ENCODE measurements at regions not wholly inside any gene's neighbourhood (a gene's known extent, or its start where the extent isn't known, plus 50 kb on each side); places are given as distances from the start of the nearest gene placed in this dataset.

DNA sequence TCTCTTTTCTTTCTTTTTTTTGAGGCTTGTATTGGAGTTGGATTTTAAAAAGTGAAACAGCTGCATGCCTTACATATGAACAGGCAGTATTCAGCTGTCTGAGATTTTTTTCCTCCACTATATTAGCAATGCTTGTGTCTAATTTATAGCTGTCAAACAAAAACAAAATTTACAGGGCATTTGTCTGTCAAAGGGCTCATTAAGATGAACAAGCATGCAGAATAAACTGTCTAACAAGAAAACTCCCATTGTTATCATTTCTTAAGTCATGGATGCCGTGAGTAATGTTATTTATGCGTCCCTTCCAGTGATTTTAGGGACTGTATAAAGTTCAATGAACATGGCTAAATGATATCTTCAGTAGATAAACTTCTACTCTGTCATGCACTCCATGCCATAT lies 674.7 kb downstream of the PLCL1 start:
- TF ChIP-seq, protein P1, sequence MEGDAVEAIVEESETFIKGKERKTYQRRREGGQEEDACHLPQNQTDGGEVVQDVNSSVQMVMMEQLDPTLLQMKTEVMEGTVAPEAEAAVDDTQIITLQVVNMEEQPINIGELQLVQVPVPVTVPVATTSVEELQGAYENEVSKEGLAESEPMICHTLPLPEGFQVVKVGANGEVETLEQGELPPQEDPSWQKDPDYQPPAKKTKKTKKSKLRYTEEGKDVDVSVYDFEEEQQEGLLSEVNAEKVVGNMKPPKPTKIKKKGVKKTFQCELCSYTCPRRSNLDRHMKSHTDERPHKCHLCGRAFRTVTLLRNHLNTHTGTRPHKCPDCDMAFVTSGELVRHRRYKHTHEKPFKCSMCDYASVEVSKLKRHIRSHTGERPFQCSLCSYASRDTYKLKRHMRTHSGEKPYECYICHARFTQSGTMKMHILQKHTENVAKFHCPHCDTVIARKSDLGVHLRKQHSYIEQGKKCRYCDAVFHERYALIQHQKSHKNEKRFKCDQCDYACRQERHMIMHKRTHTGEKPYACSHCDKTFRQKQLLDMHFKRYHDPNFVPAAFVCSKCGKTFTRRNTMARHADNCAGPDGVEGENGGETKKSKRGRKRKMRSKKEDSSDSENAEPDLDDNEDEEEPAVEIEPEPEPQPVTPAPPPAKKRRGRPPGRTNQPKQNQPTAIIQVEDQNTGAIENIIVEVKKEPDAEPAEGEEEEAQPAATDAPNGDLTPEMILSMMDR (IDR thresholded peaks at IDR 0.05; ENCODE audit: insufficient read depth, low read depth, low read length): no peak
- TF ChIP-seq EZH2 (IDR thresholded peaks at IDR 0.05; ENCODE audit: insufficient read depth, low read length): no peak
